ENCODE measurements at regions not wholly inside any gene's neighbourhood (a gene's known extent, or its start where the extent isn't known, plus 50 kb on each side); places are given as distances from the start of the nearest gene placed in this dataset.
A peak's percentile ranks its signal among the peaks of the same experiment; 100 is the strongest.

DNA sequence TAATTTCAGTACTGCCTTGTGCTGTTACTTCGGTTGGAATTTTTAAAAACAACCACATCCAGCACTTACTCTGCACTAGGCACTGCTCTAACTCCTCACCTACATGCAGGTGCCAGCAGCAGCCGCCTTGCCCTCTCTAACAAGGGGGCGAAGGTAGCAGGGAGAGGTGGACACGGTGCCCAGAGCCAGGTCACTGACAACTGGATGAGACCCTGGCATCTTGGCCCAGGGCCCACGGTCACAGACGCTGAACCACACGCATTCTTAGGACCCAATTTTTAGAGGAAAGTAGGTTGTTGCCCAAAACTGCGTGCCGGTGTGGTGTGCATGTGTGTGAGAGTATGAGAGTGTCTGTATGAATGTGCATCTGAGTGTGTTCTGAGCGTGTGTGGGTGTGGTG is 63.4 kb upstream of the GATA2 start:
- H3K27me3 Mint-ChIP-seq (ENCODE audit: low read depth, poor library complexity): peaks cover 78% of the 10 kb centered on the region
- no peak overlapping the region for H3K4me3 Mint-ChIP-seq
- no peak for DNase-seq
- H3K36me3 Mint-ChIP-seq (ENCODE audit: low read depth): no peaks in the 10 kb centered on the region
- H3K4me1 Mint-ChIP-seq: peaks cover 19% of the 10 kb centered on the region
- peaks cover 3% of the 10 kb centered on the region for H3K9me3 Mint-ChIP-seq
- H3K27ac Mint-ChIP-seq: no peak overlapping the region
- TF ChIP-seq, protein P1, sequence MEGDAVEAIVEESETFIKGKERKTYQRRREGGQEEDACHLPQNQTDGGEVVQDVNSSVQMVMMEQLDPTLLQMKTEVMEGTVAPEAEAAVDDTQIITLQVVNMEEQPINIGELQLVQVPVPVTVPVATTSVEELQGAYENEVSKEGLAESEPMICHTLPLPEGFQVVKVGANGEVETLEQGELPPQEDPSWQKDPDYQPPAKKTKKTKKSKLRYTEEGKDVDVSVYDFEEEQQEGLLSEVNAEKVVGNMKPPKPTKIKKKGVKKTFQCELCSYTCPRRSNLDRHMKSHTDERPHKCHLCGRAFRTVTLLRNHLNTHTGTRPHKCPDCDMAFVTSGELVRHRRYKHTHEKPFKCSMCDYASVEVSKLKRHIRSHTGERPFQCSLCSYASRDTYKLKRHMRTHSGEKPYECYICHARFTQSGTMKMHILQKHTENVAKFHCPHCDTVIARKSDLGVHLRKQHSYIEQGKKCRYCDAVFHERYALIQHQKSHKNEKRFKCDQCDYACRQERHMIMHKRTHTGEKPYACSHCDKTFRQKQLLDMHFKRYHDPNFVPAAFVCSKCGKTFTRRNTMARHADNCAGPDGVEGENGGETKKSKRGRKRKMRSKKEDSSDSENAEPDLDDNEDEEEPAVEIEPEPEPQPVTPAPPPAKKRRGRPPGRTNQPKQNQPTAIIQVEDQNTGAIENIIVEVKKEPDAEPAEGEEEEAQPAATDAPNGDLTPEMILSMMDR (IDR thresholded peaks at IDR 0.05): no peak

DNA sequence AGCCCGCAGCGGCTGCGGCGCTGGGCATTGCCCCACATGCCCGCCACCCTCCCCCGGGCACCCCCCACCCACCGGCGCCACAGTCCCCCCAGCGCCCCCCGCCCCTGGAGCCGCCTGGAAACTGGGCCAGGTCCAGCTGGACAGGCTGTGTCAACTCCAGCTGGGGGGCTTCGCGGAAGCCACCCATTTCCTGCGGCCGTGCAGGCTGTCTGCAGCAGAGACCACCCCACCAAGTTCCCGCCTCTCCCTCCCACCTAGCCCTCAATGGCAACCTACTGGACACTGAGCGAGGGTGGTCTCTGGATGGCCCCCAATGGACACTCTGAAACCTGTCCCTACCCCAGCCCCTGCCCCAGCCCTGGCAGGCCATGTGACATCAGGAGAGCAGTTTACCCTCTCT is 62.8 kb upstream of the GATA2 start:
- no peak overlapping the region for H3K4me3 Mint-ChIP-seq
- peaks cover 75% of the 10 kb centered on the region for H3K27me3 Mint-ChIP-seq (ENCODE audit: low read depth, poor library complexity)
- H3K9me3 Mint-ChIP-seq: peaks cover 3% of the 10 kb centered on the region
- TF ChIP-seq, protein P1 (IDR thresholded peaks at IDR 0.05): no peak
- no peak overlapping the region for H3K27ac Mint-ChIP-seq
- no peak for DNase-seq
- no peaks in the 10 kb centered on the region for H3K36me3 Mint-ChIP-seq (ENCODE audit: low read depth)
- peaks cover 23% of the 10 kb centered on the region for H3K4me1 Mint-ChIP-seq

DNA sequence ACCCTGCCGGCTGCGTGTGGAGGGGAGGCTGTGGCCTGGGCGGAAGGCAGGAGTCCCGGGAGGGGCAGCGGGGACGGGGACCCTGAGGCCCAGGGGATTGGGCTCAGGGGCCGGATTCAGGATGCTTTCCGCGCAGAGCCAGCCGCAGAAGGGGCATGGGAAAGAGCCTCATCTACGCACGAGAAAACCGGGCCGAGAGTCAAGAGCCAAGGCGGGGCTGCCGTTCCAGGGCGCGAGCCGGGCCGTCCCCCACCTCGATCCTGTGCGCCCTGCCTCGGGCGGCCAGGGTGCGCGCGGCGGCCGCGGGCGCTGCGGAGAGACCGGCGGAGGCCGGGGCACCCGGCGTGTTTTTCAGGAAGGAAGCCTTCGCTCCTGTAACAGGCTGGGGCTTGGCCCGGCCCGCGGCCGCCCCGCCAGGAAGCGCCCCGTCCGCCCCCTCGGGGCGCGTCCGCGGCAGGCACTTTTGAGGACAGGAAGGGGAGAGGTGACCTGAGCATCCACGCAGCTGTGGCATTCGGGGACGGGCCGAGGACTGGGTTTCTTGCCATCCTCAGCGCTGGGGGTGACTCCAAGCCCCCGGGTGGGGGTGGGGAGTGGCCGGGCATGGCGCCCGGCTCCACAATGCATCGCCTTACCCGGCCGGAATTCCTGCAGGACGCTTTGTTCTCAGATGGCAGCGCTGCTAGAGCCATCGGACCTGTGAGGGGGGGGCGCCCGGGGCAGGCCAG is 62.3 kb upstream of the GATA2 start:
- TF ChIP-seq, protein P1 (IDR thresholded peaks at IDR 0.05): no peak
- no peak for DNase-seq
- H3K4me3 Mint-ChIP-seq: no peak overlapping the region
- peaks cover 28% of the 10 kb centered on the region for H3K4me1 Mint-ChIP-seq
- no peaks in the 10 kb centered on the region for H3K36me3 Mint-ChIP-seq (ENCODE audit: low read depth)
- peaks cover 3% of the 10 kb centered on the region for H3K9me3 Mint-ChIP-seq
- no peak overlapping the region for H3K27ac Mint-ChIP-seq
- H3K27me3 Mint-ChIP-seq (ENCODE audit: low read depth, poor library complexity): peaks cover 70% of the 10 kb centered on the region

DNA sequence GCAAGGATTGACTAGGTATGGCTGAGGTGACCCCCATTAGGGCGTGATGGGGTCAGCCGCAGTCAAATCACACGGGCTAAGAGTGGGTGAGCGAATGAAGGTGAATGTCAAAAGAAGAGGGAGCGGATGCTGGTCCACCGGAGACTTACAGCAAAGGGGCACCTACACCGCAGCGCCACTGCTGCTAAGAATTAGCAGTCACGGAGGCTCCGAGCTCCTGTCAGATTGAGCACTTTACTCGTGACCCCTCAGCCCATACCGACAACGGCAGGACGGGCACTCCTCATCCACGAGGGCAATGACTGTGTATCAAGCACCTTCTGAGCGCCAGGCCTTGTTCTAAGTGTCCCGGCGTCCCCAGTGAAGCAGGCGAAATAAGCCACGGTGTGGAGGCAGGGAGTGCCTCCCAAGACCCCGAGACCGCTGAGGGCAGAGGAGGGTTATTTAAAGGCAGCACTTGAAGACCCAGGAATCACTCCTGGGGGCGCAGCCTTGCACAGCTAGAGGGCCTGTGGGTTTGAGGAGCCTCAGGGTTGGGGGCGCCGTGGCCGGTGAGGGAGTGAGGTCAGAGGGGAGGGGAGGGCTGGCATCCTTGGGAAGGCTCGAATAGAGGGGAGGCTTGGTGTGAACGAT is 61.6 kb upstream of the GATA2 start:
- TF ChIP-seq, protein P1 (IDR thresholded peaks at IDR 0.05): no peak
- Mint-ChIP-seq H3K9me3 (no peaks in the 10 kb centered on the region), H3K27me3 (ENCODE audit: low read depth, poor library complexity) (peaks cover 64% of the 10 kb centered on the region), H3K27ac (no peak overlapping the region), H3K36me3 (ENCODE audit: low read depth) (no peaks in the 10 kb centered on the region), H3K4me3 (peak overlapping the region; percentile 54), H3K4me1 (peaks cover 34% of the 10 kb centered on the region)
- DNase-seq: no peak

DNA sequence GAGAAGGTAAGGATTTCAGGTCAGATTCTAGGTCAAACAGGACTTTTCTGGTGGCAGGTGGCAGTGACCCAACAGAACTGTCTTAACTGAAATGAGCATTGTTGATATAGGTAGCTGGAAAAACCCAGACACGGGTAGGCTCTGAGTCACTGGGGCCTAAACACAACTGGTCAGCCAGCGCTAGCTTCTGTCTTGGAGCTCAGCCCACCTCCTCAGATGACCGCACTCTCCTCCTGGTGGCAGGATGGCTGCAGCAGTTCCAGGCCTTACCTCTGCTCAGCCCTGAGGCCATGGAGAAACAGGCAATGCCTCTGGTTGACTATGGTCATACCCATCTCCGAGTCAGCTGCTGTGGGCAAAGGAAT is 61.1 kb upstream of the GATA2 start:
- Mint-ChIP-seq H3K4me3 (peak overlapping the region; percentile 63), H3K36me3 (ENCODE audit: low read depth) (no peaks in the 10 kb centered on the region), H3K27me3 (ENCODE audit: low read depth, poor library complexity) (peaks cover 59% of the 10 kb centered on the region), H3K27ac (no peak overlapping the region), H3K9me3 (no peaks in the 10 kb centered on the region), H3K4me1 (peaks cover 39% of the 10 kb centered on the region)
- no peak for DNase-seq
- TF ChIP-seq, protein P1 (IDR thresholded peaks at IDR 0.05): no peak

DNA sequence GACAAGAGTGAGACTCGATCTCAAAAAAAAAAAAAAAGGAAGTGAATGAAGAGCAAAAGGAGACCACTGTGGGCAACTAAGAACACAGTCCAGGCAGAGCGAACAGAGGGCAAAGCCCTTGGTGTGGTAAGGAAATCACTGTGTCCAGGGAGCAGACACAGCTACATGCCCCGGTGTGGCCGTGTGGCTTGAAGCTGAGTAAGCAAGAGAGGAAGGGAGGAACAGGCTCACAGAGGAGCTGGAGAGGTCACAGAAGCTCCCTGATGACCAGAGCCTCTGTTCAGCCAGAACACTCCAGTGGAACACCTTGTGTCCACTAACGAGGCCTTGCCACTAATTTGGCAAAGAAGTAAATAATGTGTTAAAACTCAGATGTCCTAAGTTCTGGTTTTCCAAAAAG is 60.6 kb upstream of the GATA2 start:
- TF ChIP-seq, protein P1 (IDR thresholded peaks at IDR 0.05): no peak
- peaks cover 58% of the 10 kb centered on the region for H3K27me3 Mint-ChIP-seq (ENCODE audit: low read depth, poor library complexity)
- H3K4me1 Mint-ChIP-seq: peaks cover 45% of the 10 kb centered on the region
- H3K36me3 Mint-ChIP-seq (ENCODE audit: low read depth): no peaks in the 10 kb centered on the region
- no peaks in the 10 kb centered on the region for H3K9me3 Mint-ChIP-seq
- DNase-seq: no peak
- H3K4me3 Mint-ChIP-seq: peak overlapping the region; percentile 63
- H3K27ac Mint-ChIP-seq: no peak overlapping the region
